GM18907 (cell line): ENCODE measurements at regions not wholly inside any gene's neighbourhood (a gene's known extent, or its start where the extent isn't known, plus 50 kb on each side); places are given as distances from the start of the nearest gene placed in this dataset.

Source experiments
- ATAC-seq: cut with Tn5 transposase; IDR thresholded peaks from one replicate; pipeline ENCODE4 v1.9.1; 2021; ENCODE audit warnings: mild to moderate bottlenecking, moderate library complexity; ENCODE audit not compliant: unreplicated experiment

GRCh38 chr1:220367833-220368232 lies 95.6 kb upstream of the RAB3GAP2 start:
- no peak for ATAC-seq

GRCh38 chr1:220366269-220366668 lies 94.0 kb upstream of the RAB3GAP2 start:
- no peak for ATAC-seq

GRCh38 chr1:220363196-220363837 lies 91.1 kb upstream of the RAB3GAP2 start:
- no peak for ATAC-seq

- no peak for ATAC-seq
Measured at GRCh38 chr1:220356981-220357850, 85.0 kb upstream of the RAB3GAP2 start.

GRCh38 chr1:220353229-220354012 lies 81.2 kb upstream of the RAB3GAP2 start:
- no peak for ATAC-seq

GRCh38 chr1:220348211-220348610 lies 76.0 kb upstream of the RAB3GAP2 start:
- ATAC-seq = no peak

- no peak for ATAC-seq
Measured at GRCh38 chr1:220347654-220348175, 75.5 kb upstream of the RAB3GAP2 start.

GRCh38 chr1:220344745-220345144 lies 72.5 kb upstream of the RAB3GAP2 start:
- ATAC-seq = peak; percentile 85

- no peak for ATAC-seq
Measured at GRCh38 chr1:220342853-220343252, 70.6 kb upstream of the RAB3GAP2 start.

- ATAC-seq = no peak
Measured at GRCh38 chr1:220341126-220341525, 68.9 kb upstream of the RAB3GAP2 start.

- ATAC-seq = no peak
Measured at GRCh38 chr1:220339581-220339980, 67.3 kb upstream of the RAB3GAP2 start.

GRCh38 chr1:220338759-220339158 lies 66.5 kb upstream of the RAB3GAP2 start:
- ATAC-seq = no peak

GRCh38 chr1:220336391-220337031 lies 64.3 kb upstream of the RAB3GAP2 start:
- no peak for ATAC-seq

GRCh38 chr1:220335668-220336067 lies 63.4 kb upstream of the RAB3GAP2 start:
- ATAC-seq = no peak

GRCh38 chr1:220331318-220331717 lies 59.1 kb upstream of the RAB3GAP2 start:
- ATAC-seq = no peak

GRCh38 chr1:220330265-220330664 lies 58.0 kb upstream of the RAB3GAP2 start:
- no peak for ATAC-seq

GRCh38 chr1:220327106-220327505 lies 54.9 kb upstream of the RAB3GAP2 start:
- no peak for ATAC-seq

GRCh38 chr1:220326578-220326977 lies 54.3 kb upstream of the RAB3GAP2 start:
- ATAC-seq = no peak

- no peak for ATAC-seq
Measured at GRCh38 chr1:220325306-220325995, 53.2 kb upstream of the RAB3GAP2 start.

- no peak for ATAC-seq
Measured at GRCh38 chr1:220323717-220324116, 51.5 kb upstream of the RAB3GAP2 start.
